AG10803 (cell line): ENCODE measurements at regions not wholly inside any gene's neighbourhood (a gene's known extent, or its start where the extent isn't known, plus 50 kb on each side); places are given as distances from the start of the nearest gene placed in this dataset.

Source experiments
- DNase-seq: peaks from one replicate; pipeline ENCODE4 v3.0.0; 2010; ENCODE audit warnings: low read depth
- H3K4me3 ChIP-seq: 2 replicates; pipeline ENCODE4 v1.5.1; 2011; ENCODE audit warnings: mild to moderate bottlenecking, low read length, control low read depth
- TF ChIP-seq, protein P1 (sequence below): conservative IDR thresholded peaks from 2 replicates; pipeline ENCODE4 v1.5.1; 2011; ENCODE audit warnings: mild to moderate bottlenecking, low read length, control low read depth, inconsistent platforms

- no peak for DNase-seq
- H3K4me3 ChIP-seq = no peak overlapping the region
- TF ChIP-seq, protein P1, sequence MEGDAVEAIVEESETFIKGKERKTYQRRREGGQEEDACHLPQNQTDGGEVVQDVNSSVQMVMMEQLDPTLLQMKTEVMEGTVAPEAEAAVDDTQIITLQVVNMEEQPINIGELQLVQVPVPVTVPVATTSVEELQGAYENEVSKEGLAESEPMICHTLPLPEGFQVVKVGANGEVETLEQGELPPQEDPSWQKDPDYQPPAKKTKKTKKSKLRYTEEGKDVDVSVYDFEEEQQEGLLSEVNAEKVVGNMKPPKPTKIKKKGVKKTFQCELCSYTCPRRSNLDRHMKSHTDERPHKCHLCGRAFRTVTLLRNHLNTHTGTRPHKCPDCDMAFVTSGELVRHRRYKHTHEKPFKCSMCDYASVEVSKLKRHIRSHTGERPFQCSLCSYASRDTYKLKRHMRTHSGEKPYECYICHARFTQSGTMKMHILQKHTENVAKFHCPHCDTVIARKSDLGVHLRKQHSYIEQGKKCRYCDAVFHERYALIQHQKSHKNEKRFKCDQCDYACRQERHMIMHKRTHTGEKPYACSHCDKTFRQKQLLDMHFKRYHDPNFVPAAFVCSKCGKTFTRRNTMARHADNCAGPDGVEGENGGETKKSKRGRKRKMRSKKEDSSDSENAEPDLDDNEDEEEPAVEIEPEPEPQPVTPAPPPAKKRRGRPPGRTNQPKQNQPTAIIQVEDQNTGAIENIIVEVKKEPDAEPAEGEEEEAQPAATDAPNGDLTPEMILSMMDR = no peak
These were observed 67.9 kb upstream of the NPAP1 start for GRCh38 chr15:24607636-24608035.

- no peak overlapping the region for H3K4me3 ChIP-seq
- no peak for DNase-seq
- TF ChIP-seq, protein P1 = no peak
These were observed 57.9 kb upstream of the NPAP1 start for GRCh38 chr15:24617646-24618045.

DNA sequence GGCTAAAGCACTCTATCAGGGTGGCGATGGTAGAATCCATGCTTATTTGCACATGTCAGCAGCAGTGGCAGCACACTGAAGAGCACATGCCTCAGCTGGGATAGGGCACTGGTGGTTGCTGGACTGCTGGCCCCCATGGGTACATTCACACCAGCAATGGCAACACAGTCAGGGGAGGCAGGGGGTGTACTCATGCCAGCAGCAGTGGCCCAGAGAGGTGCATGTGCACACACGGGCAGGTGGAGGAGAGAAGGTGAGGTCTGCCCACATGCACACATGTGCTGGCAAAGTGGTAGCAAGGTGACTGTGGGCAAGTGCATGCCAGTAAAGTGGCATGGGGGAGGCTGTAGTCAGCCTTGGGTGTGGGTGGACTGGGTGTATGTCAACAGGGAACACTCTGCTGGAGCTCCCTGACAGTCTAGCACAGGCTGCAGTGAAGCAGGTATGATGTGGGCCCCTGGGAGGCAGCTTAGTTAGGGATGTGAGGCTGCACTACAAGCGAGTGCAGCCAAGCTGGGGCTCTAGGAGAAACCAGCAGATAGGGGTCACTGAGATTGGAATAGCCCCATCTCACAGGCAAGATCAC is 53.9 kb upstream of the NPAP1 start:
- no peak overlapping the region for H3K4me3 ChIP-seq
- TF ChIP-seq, protein P1 = no peak
- DNase-seq = no peak
